Body of pancreas (tissue), 4 donors: ENCODE measurements at regions not wholly inside any gene's neighbourhood (a gene's known extent, or its start where the extent isn't known, plus 50 kb on each side); places are given as distances from the start of the nearest gene placed in this dataset.

Source experiments
- ATAC-seq: fragments of 150-250 bp; one replicate; pipeline ENCODE4 v1.9.1; 2016
- DNase-seq, 4 donors: peaks; one replicate each; pipeline ENCODE4 v3.0.0-alpha.2; 2019
- H3K27ac ChIP-seq, 4 donors: fragments of 200-600 bp; sonication (generic); 1 replicate in 3 of 4; 2 replicates in 1 of 4; pipeline versions ENCODE4 v1.5.1 to v1.6.1; 2016 to 2019; ENCODE audit warnings: mild to moderate bottlenecking in 1 of 4, mixed read lengths in 1 of 4, moderate library complexity in 1 of 4
- H3K27me3 ChIP-seq, 2 donors: fragments of 200-600 bp; sonication (generic); one replicate each; pipeline ENCODE4 v1.6.0; 2016; ENCODE audit warnings: mild to moderate bottlenecking in 1 of 2
- H3K36me3 ChIP-seq, 2 donors: fragments of 200-600 bp; sonication (generic); replicated peaks in 1 of 2; 2 replicates each; pipeline ENCODE4 v1.5.1; 2016; ENCODE audit warnings: low read depth in 2 of 2; ENCODE audit not compliant: insufficient read depth in 1 of 2
- H3K4me1 ChIP-seq: fragments of 200-600 bp; sonication (generic); one replicate; pipeline ENCODE4 v1.6.0; 2016
- H3K4me3 ChIP-seq, 2 donors: fragments of 200-600 bp; sonication (generic); 1 replicate in 1 of 2; 2 replicates in 1 of 2; pipeline ENCODE4 v1.5.1; 2016 to 2019
- H3K9me3 ChIP-seq, 3 donors: fragments of 200-600 bp; sonication (generic); 1 replicate in 2 of 3; 2 replicates in 1 of 3; pipeline ENCODE4 v1.5.1; 2016
- CTCF ChIP-seq, 7 experiments: fragments of 450-650 bp in 4 of 7; fragments of 200-600 bp in 3 of 7; sonication (generic) in 3 of 7; IDR thresholded peaks; one replicate each; pipeline ENCODE4 v1.5.1; 2016 to 2019; ENCODE audit warnings: antibody characterized with exemption in 7 of 7
- POLR2A ChIP-seq, 3 donors: fragments of 450-650 bp; IDR thresholded peaks; one replicate each; pipeline ENCODE4 v1.6.1; 2016; ENCODE audit warnings: antibody characterized with exemption in 3 of 3, mild to moderate bottlenecking in 2 of 3
- WGBS, 2 donors: methylation state at CpG; one replicate each; pipeline ENCODE4 v1.1.5; 2017; 5-methylcytosine and 5-hydroxymethylcytosine counted together
- intact Hi-C: fragments of 100-400 bp; cut with DNase I; formaldehyde crosslinking; loops from one replicate; pipeline ENCODE4 v1.15.1; 2023

GRCh38 chr11:15696069-15696468 is 581.3 kb downstream of the INSC start:
- no peaks in the 10 kb centered on the region for H3K9me3 ChIP-seq
- no peaks in the 10 kb centered on the region for H3K36me3 ChIP-seq
- 78 to 83% methylated on average over 3 of the region's 3 CpGs for WGBS, 2 donors
- ATAC-seq (no peak), DNase-seq (no peak)
- no peaks in the 10 kb centered on the region for H3K27me3 ChIP-seq
- intact Hi-C loops = no loop called here
- peaks cover 31% of the 10 kb centered on the region for H3K4me1 ChIP-seq
- H3K4me3 ChIP-seq = no peak overlapping the region
- no peak for TF ChIP-seq POLR2A (IDR thresholded peaks at IDR 0.05)
- no peak for TF ChIP-seq CTCF (IDR thresholded peaks at IDR 0.05)
- no peak overlapping the region for H3K27ac ChIP-seq

- no peaks in the 10 kb centered on the region for H3K36me3 ChIP-seq
- no peak for TF ChIP-seq CTCF (IDR thresholded peaks at IDR 0.05)
- WGBS, 2 donors = 11 to 31% methylated on average over 2 to 6 of the region's 6 CpGs
- H3K4me3 ChIP-seq = no peak overlapping the region
- H3K9me3 ChIP-seq = no peaks in the 10 kb centered on the region
- intact Hi-C loops = no loop called here
- peak; percentile 23 to 60 (median 53) for DNase-seq
- H3K27me3 ChIP-seq = no peaks in the 10 kb centered on the region
- ATAC-seq = peak; percentile 69
- H3K27ac ChIP-seq = peak overlapping the region; percentile 16 to 66 (median 45)
- peaks cover 31% of the 10 kb centered on the region for H3K4me1 ChIP-seq
Measured at GRCh38 chr11:15697437-15698236, 582.9 kb downstream of the INSC start.

GRCh38 chr11:15698855-15699254 is 584.1 kb downstream of the INSC start:
- intact Hi-C loops = no loop called here
- TF ChIP-seq POLR2A (IDR thresholded peaks at IDR 0.05) (no peak), CTCF (IDR thresholded peaks at IDR 0.05) (no peak)
- ATAC-seq (no peak), DNase-seq (no peak)
- Histone ChIP-seq H3K27me3 (no peaks in the 10 kb centered on the region), H3K4me1 (peaks cover 35% of the 10 kb centered on the region), H3K36me3 (no peaks in the 10 kb centered on the region), H3K4me3 (no peak overlapping the region), H3K9me3 (no peaks in the 10 kb centered on the region), H3K27ac (no peak overlapping the region)
- WGBS, 2 donors = 82 to 85% methylated on average over 1 to 3 of the region's 3 CpGs

- Histone ChIP-seq H3K9me3 (no peaks in the 10 kb centered on the region), H3K36me3 (no peaks in the 10 kb centered on the region), H3K4me3 (no peak overlapping the region), H3K27ac (peak overlapping the region in 1 of 4 donors; percentile 24), H3K27me3 (no peaks in the 10 kb centered on the region), H3K4me1 (peaks cover 44% of the 10 kb centered on the region)
- no peak for DNase-seq
- no peak for TF ChIP-seq CTCF (IDR thresholded peaks at IDR 0.05)
- TF ChIP-seq POLR2A (IDR thresholded peaks at IDR 0.05) = no peak
- 17 to 33% methylated on average over 3 of the region's 3 CpGs for WGBS, 2 donors
- intact Hi-C loops = no loop called here
- ATAC-seq = peak; percentile 28
Measured at GRCh38 chr11:15699978-15700377, 585.3 kb downstream of the INSC start.

GRCh38 chr11:15700456-15700855 is 585.7 kb downstream of the INSC start:
- intact Hi-C loops = no loop called here
- WGBS, 2 donors = 82 to 90% methylated on average over 3 of the region's 3 CpGs
- no peak for TF ChIP-seq CTCF (IDR thresholded peaks at IDR 0.05)
- no peak for TF ChIP-seq POLR2A (IDR thresholded peaks at IDR 0.05)
- ATAC-seq = no peak
- no peaks in the 10 kb centered on the region for H3K27me3 ChIP-seq
- H3K27ac ChIP-seq = peak overlapping the region in 1 of 4 donors; percentile 24
- DNase-seq = no peak
- H3K4me1 ChIP-seq = peaks cover 44% of the 10 kb centered on the region
- H3K9me3 ChIP-seq = no peaks in the 10 kb centered on the region
- H3K36me3 ChIP-seq = no peaks in the 10 kb centered on the region
- no peak overlapping the region for H3K4me3 ChIP-seq
